NCI-H1930 (cell line): ENCODE measurements at regions not wholly inside any gene's neighbourhood (a gene's known extent, or its start where the extent isn't known, plus 50 kb on each side); places are given as distances from the start of the nearest gene placed in this dataset.
"Not testable (repeated sequence)": the region's sequence is repeated elsewhere in the genome, so short reads cannot be mapped to it uniquely, and the experiment has no call there.

Source experiments
- DNase-seq, 2 experiments: peaks; one replicate each; lab custom pipeline; 2025; lab: John Stamatoyannopoulos, UW

GRCh38 chr9:31336386-31336785 is 1048.1 kb upstream of the ACO1 start:
- DNase-seq: no peak

DNA sequence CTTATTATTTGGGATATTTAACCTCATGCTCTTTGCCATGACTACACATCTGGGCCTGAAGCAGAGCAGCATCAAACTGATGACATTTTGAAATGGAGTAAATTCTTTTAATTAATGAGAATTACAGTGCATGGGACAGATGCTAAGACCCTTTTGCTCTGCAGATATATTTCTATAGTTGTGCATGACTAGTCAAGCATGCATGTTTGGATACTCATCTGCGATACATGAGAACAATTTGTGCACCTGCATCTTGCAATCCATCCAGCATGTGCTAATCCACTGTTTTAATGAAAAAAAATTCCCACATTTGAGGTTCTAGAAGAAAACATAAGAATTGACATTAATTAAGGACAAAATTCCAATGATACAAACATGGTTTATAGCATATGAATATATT is 1047.6 kb upstream of the ACO1 start:
- DNase-seq: no peak

DNA sequence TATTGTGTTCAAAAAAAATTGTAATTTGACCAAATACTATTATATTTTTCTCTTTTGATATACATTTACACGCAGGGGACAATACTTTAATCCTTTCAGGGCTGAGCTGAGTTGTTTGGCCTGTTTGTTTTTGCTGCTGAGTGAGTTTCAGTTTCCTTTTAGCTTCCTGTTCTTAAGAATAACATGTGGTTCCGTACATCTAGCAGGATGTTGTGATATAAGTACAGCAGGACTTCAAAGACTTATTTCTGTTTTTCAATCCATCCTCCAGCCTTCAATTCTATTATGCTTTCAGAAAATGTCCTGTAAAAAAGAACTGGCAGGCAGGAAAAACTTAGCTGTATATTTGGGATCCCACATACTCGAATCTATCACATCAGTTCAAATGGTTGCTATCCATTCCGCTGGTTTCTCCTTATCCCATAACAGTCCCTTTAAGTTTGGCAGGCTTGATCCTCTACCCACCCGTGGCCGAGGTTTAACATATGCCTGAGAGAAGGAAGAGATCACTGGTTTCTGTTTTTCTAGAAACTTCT is 1037.3 kb upstream of the ACO1 start:
- no peak for DNase-seq

DNA sequence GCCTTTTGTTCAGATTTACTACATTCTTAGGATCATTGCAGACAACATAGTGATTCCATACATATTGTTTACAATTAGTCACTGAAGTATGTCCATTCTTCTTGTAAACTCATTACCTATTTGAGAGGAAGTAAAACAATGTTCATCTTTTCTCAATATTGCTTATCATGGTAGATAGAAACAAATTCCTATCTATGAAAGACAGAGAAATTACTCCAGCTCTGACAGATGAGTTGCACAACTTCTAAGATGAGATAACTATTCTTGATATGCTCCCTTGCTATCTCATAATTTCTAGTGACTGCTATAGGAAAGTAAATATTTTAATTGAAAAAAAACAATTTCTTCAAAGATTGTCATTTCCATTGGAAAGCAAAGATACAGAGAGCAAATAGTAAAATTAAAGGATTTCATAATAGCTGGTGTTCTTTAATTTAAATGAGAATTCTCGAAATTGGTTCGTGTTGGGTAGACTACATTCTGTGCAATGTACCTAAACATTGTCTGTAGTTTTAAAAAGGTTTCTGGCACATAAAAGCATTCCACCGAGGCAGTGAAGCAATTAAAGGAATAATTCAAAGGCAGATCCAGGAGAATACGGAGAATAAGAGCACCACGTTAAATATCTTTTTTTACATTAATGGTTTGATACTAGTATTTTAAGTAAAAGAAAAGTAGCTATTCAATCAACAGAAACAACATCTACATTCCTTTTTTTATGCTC is 1029.1 kb upstream of the ACO1 start:
- DNase-seq: no peak

DNA sequence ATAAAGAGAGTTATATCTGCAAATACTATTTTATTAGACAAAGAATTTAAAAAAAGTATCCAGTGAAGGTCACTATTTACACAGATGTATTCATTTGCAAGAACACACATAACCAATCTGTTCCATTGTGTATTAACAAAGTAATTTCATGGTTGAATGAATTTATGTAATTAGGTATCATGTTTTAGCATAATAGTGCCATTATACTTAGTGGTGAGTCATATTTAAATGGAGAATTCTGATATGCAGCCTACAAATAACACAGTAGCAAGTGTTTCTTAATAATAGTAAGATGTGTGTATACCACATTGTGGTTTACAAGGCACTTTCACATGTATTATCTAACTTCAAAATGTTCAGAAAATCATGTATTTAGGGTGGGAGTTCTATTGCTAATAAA is 1028.5 kb upstream of the ACO1 start:
- DNase-seq: peak; percentile 63 to 74

DNA sequence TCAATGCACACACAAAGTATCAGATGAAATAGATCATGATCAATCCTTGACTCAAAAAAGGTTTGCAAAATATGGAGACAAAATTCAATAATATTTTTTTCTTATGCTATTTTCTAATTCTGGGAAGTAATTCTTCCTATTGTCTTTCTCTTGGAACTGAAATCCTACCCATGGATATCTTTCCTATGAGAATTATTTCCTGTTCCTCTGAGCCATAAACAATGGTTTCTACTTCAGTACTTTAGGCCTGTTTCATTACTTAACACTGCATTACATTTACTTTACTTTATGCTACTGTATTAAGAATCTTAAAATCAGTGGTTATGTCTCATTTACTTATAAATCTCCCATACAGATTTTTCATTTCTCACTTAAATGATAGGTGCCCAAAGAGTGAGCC is 1025.4 kb upstream of the ACO1 start:
- no peak for DNase-seq

DNA sequence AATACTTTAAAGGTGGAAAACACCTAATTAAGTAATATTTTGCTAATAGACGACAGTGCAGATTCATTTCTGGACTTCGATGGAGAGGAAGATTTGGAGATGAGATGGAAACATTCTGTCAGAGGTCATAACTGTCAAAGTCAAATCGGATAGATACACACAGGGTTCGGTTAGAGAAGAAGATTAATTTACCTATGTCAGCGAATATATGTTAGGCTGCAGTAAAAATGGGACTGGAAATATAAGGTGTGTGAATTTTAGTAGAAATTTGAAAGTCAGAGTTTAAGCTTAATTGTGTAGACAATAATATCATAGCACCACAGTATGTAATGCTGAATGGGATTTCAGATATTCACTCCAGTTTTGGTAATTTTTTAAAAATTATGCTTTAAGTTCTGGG is 1020.3 kb upstream of the ACO1 start:
- no peak for DNase-seq

DNA sequence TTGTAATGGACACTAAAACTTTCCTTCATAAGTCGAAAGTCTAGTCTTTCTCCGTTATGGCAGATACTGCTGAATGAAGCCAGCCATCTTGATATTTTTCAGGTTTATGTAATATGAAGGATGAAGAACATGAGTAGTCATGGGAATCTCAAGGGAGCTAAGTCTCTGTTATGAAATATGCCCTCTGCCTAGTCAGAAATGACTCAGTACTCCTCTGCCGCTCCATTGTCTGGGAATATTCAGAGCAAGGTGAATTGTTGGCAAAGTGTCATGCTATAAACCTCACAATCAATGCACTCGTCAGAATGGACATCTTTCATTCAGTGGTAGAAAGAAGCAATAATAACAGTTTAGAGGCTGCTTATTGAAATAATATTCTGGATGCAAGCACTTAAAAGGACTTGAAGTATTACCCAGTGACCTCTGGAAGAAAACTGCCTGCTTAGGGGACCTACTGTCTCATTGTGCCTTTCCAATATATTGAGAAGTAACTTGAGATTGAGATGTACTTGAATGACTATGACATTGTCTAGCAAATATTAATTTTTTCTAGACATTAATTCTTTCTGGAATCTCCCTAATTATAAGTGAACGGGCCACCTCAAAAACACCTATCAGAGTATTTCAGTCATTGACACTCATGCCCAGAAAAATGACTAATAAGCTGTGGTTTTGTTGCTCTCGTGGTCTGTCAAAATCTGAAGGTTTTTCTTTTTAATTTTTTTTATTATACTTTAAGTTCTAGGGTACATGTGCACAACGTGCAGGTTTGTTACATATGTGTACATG is 1011.5 kb upstream of the ACO1 start:
- DNase-seq: no peak

GRCh38 chr9:31377358-31377757 is 1007.1 kb upstream of the ACO1 start:
- no peak for DNase-seq

- no peak for DNase-seq
These were observed 995.8 kb upstream of the ACO1 start for GRCh38 chr9:31388660-31389059.

DNA sequence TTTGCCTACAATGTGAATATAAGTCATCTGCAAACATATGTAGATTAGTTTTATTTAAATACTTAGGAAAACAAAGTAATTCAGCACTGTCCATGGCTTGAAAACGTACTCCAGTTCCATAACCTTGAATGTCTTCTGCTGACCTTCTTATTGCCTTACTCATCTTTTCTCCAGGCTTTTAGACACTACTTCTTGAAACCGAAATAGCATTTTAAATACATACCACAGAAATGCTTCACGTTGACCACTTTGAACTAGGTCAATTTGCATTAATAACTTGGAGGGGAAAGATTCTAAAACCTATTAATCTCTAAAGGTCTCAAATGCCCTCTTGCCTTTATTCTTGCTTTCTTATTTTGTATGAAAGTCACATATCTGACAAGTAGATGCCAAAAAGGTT is 995.4 kb upstream of the ACO1 start:
- DNase-seq: no peak

- DNase-seq: no peak
These were observed 993.9 kb upstream of the ACO1 start for GRCh38 chr9:31390403-31391025.

DNA sequence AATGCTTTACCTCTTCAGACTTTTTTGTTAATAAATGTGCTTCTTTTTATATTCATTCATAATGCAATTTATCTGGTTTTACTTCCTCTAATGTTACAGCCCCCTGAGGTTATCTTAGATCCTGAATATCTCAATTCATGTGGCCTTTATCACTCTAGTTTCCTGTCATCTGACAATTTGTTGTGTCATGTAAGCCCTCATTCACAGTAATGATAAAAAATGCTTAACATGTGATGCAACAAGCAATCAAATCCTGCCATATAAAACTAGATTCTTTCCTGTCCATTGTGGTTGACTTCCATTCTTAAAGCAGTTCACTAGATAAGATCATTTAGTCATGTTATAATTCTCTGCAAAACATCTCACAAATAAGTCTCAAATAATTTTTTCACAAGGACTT is 991.2 kb upstream of the ACO1 start:
- no peak for DNase-seq

GRCh38 chr9:31394015-31394473 is 990.4 kb upstream of the ACO1 start:
- no peak for DNase-seq

DNA sequence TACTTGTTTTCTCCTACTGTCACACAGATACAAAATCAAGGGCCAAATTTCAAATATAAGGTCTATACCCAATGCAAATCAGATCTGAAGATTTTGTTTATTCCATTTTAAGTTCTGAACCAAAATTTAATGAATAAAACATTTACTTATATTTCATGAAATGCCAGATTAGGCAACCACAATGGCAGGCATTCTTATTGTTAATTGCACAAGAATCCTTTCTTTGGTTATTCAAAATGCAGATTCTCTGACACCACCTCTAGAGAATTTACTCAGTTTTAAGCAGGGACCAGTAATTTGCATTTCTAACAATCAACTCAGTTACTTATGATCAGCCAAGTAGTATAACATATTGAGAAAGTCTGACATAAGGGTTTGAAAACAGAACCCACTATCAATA is 972.4 kb upstream of the ACO1 start:
- no peak for DNase-seq

GRCh38 chr9:31415164-31415563 is 969.3 kb upstream of the ACO1 start:
- no peak for DNase-seq

GRCh38 chr9:31418419-31418818 is 966.0 kb upstream of the ACO1 start:
- DNase-seq: no peak

DNA sequence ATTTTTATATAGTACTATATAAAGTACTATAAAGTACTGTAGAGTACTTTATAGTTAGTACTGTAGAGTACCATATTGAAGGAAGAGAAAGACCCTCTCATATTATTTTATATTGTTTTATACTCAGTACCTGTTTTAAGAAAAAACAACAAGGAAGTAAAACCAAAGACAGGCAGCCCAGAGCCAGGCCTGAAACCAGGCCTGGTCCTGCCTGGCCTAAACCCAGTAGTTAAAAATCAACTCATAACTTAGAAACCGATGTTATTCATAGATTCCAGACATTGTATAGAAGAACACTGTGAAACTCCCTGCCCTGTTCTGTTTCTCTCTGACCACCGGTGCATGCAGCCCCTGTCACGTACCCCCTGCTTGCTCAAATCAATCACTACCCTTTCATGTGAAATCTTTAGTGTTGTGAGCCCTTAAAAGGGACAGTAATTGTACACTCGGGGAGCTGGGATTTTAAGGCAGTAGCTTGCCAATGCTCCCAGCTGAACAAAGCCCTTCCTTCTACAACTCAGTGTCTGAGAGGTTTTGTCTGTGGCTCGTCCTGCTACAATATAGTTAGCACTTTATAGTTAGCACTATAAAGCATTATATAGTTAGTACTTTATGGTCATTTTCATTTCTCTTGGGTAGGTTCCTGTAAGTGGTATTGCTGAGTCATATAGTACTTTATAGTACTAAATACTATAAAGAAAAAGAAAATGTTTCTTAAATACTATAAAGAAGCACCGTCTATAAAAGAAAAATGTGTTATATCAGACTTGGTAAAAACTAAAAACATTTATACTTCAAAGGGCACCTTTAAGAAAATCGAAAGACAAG is 940.6 kb upstream of the ACO1 start:
- not testable (repeated sequence) for DNase-seq

- no peak for DNase-seq
These were observed 939.1 kb upstream of the ACO1 start for GRCh38 chr9:31445357-31445756.

DNA sequence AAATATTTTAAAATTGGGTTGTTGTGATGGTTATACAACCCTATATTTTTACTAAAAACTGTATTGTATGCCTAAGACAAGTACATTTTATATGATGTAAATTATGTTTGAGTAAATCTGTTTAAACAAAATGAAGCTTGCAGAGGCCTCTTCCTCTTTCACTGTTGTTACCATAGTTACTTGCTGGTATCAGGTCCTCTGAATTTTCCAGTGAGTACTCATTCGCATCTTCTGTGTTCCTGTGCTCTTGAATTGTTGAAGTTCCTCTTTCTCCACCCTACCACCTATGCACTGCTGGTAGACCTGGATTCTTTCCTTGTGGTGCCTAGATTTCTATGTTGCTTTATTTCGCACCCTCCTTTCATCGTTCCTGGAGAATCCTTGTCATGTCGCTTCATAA is 938.5 kb upstream of the ACO1 start:
- DNase-seq: no peak

DNA sequence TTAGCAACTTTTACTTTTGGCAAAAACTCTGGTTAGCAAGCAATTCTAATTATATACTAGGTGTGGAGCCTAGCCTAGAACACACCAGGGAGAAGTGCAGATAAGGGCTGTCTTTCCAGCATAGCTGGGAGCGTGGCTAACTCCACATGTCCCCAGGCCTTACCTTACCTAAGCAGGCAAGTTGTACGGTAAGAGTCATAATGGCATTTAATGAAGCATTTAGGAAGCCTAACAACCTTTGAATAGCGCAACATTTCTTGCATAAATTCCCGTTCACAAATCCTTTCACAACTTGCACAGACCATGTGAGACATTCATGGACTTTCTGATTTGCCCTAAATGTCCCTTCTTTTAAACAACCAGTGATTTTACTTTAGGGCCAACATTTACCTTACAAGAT is 917.4 kb upstream of the ACO1 start:
- no peak for DNase-seq

- no peak for DNase-seq
These were observed 914.4 kb upstream of the ACO1 start for GRCh38 chr9:31470051-31470450.
